A549 (cell line): ENCODE measurements at regions not wholly inside any gene's neighbourhood (a gene's known extent, or its start where the extent isn't known, plus 50 kb on each side); places are given as distances from the start of the nearest gene placed in this dataset.

Experiments
- ATAC-seq, 2 experiments: fragments of 200-7000 bp in 1 of 2; fragments of >200 bp in 1 of 2; cut with Nextera tagmentation in 1 of 2; cut with Tn5 transposase in 1 of 2; 3 replicates each; pipeline versions ENCODE4 v1.8.0 to v1.9.1; 2018 to 2020; ENCODE audit warnings: mild to moderate bottlenecking in 1 of 2, moderate library complexity in 1 of 2
- CTCF ChIA-PET: fragments of 300-600 bp; sonication (Branson Sonifier 250); formaldehyde crosslinking; extraction: SDS; loops from one replicate; lab custom pipeline; 2021; ENCODE audit warnings: antibody characterized with exemption, inconsistent platforms; lab: Yijun Ruan, JAX
- POLR2A ChIA-PET: fragments of 350-600 bp; formaldehyde crosslinking; extraction: SDS; loops from one replicate; lab custom pipeline; 2021; ENCODE audit warnings: antibody characterized with exemption, inconsistent platforms; lab: Yijun Ruan, JAX
- DNase-seq, 2 experiments: peaks; one replicate each; pipeline versions ENCODE4 v3.0.0 to v3.0.0-alpha.2; 2011 to 2016; ENCODE audit warnings: low read depth in 1 of 2, low spot score in 1 of 2
- FAIRE-seq: peaks from 2 replicates; lab custom pipeline; 2011; peaks lifted over from hg19 to GRCh38; lab: Jason Lieb, UNC
- H3K27ac ChIP-seq, 2 experiments: fragments of >200 bp; sonication (Bioruptor Twin); formaldehyde crosslinking; 3 replicates each; pipeline ENCODE4 v1.5.1; 2016 to 2017
- H3K4me1 ChIP-seq: fragments of >200 bp; sonication (Bioruptor Twin); formaldehyde crosslinking; 3 replicates; pipeline ENCODE4 v1.6.1; 2016
- H3K4me2 ChIP-seq: fragments of >200 bp; sonication (Bioruptor Twin); formaldehyde crosslinking; 3 replicates; pipeline ENCODE4 v1.6.1; 2016
- H3K4me3 ChIP-seq: fragments of >200 bp; sonication (Bioruptor Twin); formaldehyde crosslinking; 3 replicates; pipeline ENCODE4 v1.5.1; 2016
- H3K9me3 ChIP-seq: fragments of >200 bp; sonication (Bioruptor Twin); formaldehyde crosslinking; 3 replicates; pipeline ENCODE4 v1.6.1; 2016
- CHD2 ChIP-seq: fragments of 150-350 bp; IDR thresholded peaks from 2 replicates; pipeline ENCODE4 v1.6.1; 2014; ENCODE audit warnings: low read length; ENCODE audit not compliant: partially characterized antibody
- EP300 ChIP-seq, 2 experiments: fragments of >200 bp; sonication (Bioruptor Twin); formaldehyde crosslinking; IDR thresholded peaks; 2 replicates in 1 of 2; 3 replicates in 1 of 2; pipeline ENCODE4 v1.6.1; 2016 to 2017
- GATA3 ChIP-seq: IDR thresholded peaks from 2 replicates; pipeline ENCODE4 v1.6.1; 2012; ENCODE audit warnings: borderline replicate concordance
- HOXB5 ChIP-seq: fragments of 250-450 bp; sonication (Bioruptor Pico); IDR thresholded peaks from 2 replicates; pipeline ENCODE4 v1.5.0; 2020; ENCODE audit warnings: mild to moderate bottlenecking, moderate library complexity
- KDM5A ChIP-seq: fragments of 200-600 bp; sonication (generic); IDR thresholded peaks from 2 replicates; pipeline ENCODE4 v1.6.1; 2016; ENCODE audit warnings: antibody characterized with exemption, mild to moderate bottlenecking
- MYC ChIP-seq: IDR thresholded peaks from 2 replicates; pipeline ENCODE4 v1.6.1; 2012; ENCODE audit warnings: mild to moderate bottlenecking, inconsistent platforms, low read length, improper control_type of control experiment, borderline replicate concordance
- NFE2L2 ChIP-seq: fragments of 150-350 bp; conservative IDR thresholded peaks from 2 replicates; pipeline ENCODE4 v1.6.1; 2014; ENCODE audit warnings: low read length
- PHF8 ChIP-seq: fragments of 200-600 bp; sonication (generic); IDR thresholded peaks from 2 replicates; pipeline ENCODE4 v1.6.1; 2016; ENCODE audit warnings: low read depth, mild to moderate bottlenecking, antibody characterized with exemption, moderate library complexity, borderline replicate concordance
- POLR2AphosphoS2 ChIP-seq: conservative IDR thresholded peaks from 2 replicates; pipeline ENCODE4 v1.6.1; 2012; ENCODE audit warnings: low read length, improper control_type of control experiment, inconsistent platforms
- SREBF2 ChIP-seq: fragments of 450-650 bp; IDR thresholded peaks from 2 replicates; pipeline ENCODE4 v1.6.1; 2014; ENCODE audit warnings: mild to moderate bottlenecking, moderate library complexity
- TFCP2L1 ChIP-seq: fragments of 250-450 bp; sonication (Bioruptor Pico); IDR thresholded peaks from 2 replicates; pipeline ENCODE4 v1.5.0; 2021; ENCODE audit warnings: mild to moderate bottlenecking
- ZNF302 ChIP-seq: fragments of 250-450 bp; sonication (Bioruptor Pico); IDR thresholded peaks from 2 replicates; pipeline ENCODE4 v1.9.0; 2021; ENCODE audit warnings: inconsistent platforms, mild to moderate bottlenecking, moderate library complexity
- WGBS: methylation state at CpG from one replicate; pipeline ENCODE4 v1.1.6; 2017; ENCODE audit errors: missing lambda C conversion rate; 5-methylcytosine and 5-hydroxymethylcytosine counted together
- TF ChIP-seq, protein P1 (sequence below): fragments of 150-350 bp; IDR thresholded peaks from 2 replicates; pipeline ENCODE4 v1.6.1; 2014; ENCODE audit warnings: low read depth, mild to moderate bottlenecking, low read length
- TF ChIP-seq, protein P2 (sequence below): fragments of 250-450 bp; sonication (Bioruptor Pico); IDR thresholded peaks from 2 replicates; pipeline ENCODE4 v1.5.0; 2020; ENCODE audit warnings: low read depth, mild to moderate bottlenecking, moderate library complexity
- TF ChIP-seq, protein P3 (sequence below): fragments of 450-650 bp; IDR thresholded peaks from 2 replicates; pipeline ENCODE4 v1.6.1; 2014; ENCODE audit warnings: antibody characterized with exemption
- TF ChIP-seq, protein P4 (sequence below): IDR thresholded peaks from 2 replicates; pipeline ENCODE4 v1.6.1; 2012; ENCODE audit warnings: low read depth, borderline replicate concordance
- TF ChIP-seq, protein P5 (sequence below): IDR thresholded peaks from 2 replicates; pipeline ENCODE4 v1.6.1; 2012

DNA sequence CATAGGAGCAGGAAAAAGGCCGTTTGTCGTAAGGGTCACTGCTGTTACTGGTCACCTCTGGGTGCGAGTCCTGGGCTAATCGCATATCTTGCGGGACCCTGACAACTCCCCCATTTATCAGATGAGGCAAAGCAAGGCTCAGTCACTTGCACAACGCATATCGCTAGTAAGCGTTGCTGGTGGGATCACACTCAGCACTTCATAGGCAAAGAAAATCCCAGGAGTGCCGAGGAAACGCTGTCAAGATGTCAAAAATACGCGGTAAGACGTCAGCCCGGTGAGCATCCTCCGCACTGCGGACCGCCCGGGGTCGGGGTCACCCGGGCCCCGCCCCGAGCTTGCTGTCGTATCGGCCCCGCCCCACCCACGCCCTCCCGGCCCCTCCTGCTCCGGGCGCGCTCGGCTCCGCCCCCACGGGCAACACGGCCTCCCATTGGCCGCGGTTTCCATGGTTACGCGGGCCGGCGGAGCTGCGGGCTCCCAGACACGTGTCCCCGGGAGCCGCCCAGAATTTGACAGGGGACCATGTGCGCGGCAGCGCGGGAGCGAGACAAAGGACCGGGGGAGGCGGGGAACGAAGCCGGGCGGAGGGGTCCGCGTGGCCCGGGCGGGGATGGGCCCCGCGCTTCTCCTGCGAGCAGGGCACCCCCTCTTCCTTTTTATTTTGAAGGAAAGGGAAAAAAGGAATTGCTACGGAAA is 80.2 kb upstream of the IER5L start:
- H3K9me3 ChIP-seq, result no peaks in the 10 kb centered on the region
- FAIRE-seq (no peak), DNase-seq (peak; percentile 92 to 98)
- H3K27ac ChIP-seq, result peak overlapping the region; percentile 11 to 67; a peak in 5 of 6 replicates
- peaks cover 17% of the 10 kb centered on the region for H3K4me1 ChIP-seq
- TF ChIP-seq TFCP2L1 (CRISPR knock-in tag) (0 out of 2 replicates have a peak, but pooled peaks have one; percentile 53), MYC (peak; percentile 93), PHF8 (no peak), ZNF302 (no peak), HOXB5 (CRISPR knock-in tag) (0 out of 2 replicates have a peak, but pooled peaks have one; percentile 27)
- TF ChIP-seq, protein P1, sequence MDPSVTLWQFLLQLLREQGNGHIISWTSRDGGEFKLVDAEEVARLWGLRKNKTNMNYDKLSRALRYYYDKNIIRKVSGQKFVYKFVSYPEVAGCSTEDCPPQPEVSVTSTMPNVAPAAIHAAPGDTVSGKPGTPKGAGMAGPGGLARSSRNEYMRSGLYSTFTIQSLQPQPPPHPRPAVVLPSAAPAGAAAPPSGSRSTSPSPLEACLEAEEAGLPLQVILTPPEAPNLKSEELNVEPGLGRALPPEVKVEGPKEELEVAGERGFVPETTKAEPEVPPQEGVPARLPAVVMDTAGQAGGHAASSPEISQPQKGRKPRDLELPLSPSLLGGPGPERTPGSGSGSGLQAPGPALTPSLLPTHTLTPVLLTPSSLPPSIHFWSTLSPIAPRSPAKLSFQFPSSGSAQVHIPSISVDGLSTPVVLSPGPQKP, result no peak
- TF ChIP-seq, protein P2, sequence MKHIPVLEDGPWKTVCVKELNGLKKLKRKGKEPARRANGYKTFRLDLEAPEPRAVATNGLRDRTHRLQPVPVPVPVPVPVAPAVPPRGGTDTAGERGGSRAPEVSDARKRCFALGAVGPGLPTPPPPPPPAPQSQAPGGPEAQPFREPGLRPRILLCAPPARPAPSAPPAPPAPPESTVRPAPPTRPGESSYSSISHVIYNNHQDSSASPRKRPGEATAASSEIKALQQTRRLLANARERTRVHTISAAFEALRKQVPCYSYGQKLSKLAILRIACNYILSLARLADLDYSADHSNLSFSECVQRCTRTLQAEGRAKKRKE, result peak; percentile 70; the same call in 1 of the 2 replicates
- TF ChIP-seq, protein P3, sequence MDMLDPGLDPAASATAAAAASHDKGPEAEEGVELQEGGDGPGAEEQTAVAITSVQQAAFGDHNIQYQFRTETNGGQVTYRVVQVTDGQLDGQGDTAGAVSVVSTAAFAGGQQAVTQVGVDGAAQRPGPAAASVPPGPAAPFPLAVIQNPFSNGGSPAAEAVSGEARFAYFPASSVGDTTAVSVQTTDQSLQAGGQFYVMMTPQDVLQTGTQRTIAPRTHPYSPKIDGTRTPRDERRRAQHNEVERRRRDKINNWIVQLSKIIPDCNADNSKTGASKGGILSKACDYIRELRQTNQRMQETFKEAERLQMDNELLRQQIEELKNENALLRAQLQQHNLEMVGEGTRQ, result peak; percentile 76
- TF ChIP-seq, protein P4, sequence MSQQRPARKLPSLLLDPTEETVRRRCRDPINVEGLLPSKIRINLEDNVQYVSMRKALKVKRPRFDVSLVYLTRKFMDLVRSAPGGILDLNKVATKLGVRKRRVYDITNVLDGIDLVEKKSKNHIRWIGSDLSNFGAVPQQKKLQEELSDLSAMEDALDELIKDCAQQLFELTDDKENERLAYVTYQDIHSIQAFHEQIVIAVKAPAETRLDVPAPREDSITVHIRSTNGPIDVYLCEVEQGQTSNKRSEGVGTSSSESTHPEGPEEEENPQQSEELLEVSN, result peak; percentile 99
- TF ChIP-seq, protein P5, sequence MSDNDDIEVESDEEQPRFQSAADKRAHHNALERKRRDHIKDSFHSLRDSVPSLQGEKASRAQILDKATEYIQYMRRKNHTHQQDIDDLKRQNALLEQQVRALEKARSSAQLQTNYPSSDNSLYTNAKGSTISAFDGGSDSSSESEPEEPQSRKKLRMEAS, result peak; percentile 100
- TF ChIP-seq, all 56 proteins: peak for 7
- ChIA-PET CTCF (interaction anchor here (0.6 to 1.3 kb wide), 3 partner anchors 84 to 314 kb away, joined by 3 to 5 read pairs (median 3); no protein-coding TSS in a partner anchor), POLR2A (interaction anchor here (1.1 to 1.6 kb wide), 2 partner anchors 80 to 84 kb away, joined by 4 to 9 read pairs; partner anchors contain the start of gene IER5L)
- peak overlapping the region; percentile 44 for H3K4me3 ChIP-seq
- peak; percentile 92 to 95 for ATAC-seq
- H3K4me2 ChIP-seq, result peak overlapping the region; percentile 90
- 29% methylated on average over 29 of the region's 62 CpGs for WGBS

DNA sequence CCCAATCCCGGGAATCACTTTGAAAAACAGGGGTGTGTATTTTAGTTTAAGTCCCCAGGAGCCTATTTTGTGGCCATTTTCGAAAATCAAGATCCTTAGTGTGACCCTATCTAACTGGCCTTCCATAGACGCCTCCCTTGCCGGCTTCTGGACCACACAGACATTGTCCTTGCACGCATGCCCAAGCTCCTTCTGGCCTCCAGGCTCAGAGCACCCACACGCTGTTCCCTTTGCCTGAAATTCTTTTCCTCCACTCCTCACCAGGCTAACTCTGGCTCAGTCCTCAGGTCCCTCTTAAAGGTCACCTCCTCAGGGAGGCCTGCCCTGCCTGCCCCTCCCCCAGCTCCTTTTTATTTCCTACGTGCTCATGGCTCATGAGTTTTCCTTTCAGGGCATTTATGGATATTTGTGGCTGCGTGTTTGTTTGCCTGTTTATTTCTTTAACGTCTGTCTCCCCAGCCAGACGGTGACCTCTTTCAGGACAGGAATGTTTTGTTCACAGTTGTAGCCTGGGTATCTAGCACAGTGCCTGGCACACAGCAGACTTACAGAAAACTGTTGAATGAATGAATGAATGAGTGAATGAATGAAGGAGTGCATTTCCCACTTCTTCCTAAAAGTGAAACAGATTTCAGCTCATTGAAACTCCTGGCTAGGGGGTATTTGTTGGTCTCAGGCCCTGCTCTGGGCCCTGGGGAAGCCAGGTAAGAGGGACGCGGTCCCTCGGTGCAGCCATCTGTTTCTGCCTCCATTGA is 79.1 kb upstream of the IER5L start:
- H3K4me2 ChIP-seq, result no peak overlapping the region
- 0 out of 6 replicates have a peak overlapping the region, but pooled peaks of 1 of the 2 experiments have one; percentile 31 for H3K27ac ChIP-seq
- ChIA-PET POLR2A (no interaction called here), CTCF (interaction anchor here (1.3 kb wide), 2 partner anchors 38 to 83 kb away, joined by 3 to 5 read pairs; no protein-coding TSS in a partner anchor)
- peaks cover 17% of the 10 kb centered on the region for H3K4me1 ChIP-seq
- no peak overlapping the region for H3K4me3 ChIP-seq
- DNase-seq, result no peak
- 81% methylated on average over 13 of the region's 13 CpGs for WGBS
- H3K9me3 ChIP-seq, result no peaks in the 10 kb centered on the region
- no peak for ATAC-seq
- TF ChIP-seq NFE2L2, result no peak
- no peak for FAIRE-seq

DNA sequence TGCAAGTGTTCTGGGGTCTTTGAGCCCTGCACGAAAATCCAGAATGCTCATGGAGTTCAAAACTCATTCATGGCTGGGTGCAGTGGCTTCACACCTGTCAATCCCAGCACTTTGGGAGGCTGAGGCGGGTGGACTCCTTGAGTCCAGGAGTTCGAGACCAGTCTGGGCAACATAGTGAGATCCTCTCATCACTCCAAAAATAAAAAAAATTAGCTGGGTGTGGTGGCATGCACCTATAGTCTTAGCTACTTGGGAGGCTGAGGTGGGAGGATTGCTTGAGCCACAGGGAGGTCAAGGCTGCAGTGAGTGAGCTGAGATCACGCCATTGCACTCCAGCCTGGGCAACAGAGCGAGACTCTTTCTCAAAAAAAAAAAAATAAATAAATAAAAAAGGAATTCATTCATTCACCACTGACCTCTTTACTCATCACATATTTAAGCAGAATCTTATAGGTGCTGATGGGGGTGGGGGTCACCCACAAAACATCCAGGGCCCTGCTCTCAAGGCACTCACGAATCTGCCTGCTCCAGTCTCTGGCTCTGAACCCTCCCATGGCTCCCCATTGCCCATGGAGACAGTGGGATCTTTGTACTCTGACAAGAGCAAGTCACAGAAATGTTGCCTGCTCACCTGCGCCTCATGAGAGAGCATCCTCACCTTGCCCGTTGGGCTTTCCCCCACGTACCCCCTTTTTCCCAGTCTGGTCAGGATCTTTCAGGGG is 76.7 kb upstream of the IER5L start:
- Histone ChIP-seq H3K4me1 (peaks cover 17% of the 10 kb centered on the region), H3K27ac (0 out of 6 replicates have a peak overlapping the region, but pooled peaks of 1 of the 2 experiments have one; percentile 28), H3K4me2 (no peak overlapping the region), H3K9me3 (peaks cover 4% of the 10 kb centered on the region; the same call in 1 of the 3 replicates), H3K4me3 (no peak overlapping the region)
- no peak for TF ChIP-seq SREBF2
- no peak for TF ChIP-seq MYC
- no peak for TF ChIP-seq KDM5A
- no peak for TF ChIP-seq GATA3
- TF ChIP-seq, protein P1, result no peak
- no peak for TF ChIP-seq ZNF302
- TF ChIP-seq POLR2AphosphoS2, result no peak
- no peak for TF ChIP-seq EP300 (IDR thresholded peaks at IDR 0.05)
- TF ChIP-seq CHD2, result no peak
- no peak for FAIRE-seq
- POLR2A ChIA-PET, result no interaction called here
- ATAC-seq, result no peak
- WGBS, result 67% methylated on average over 9 of the region's 9 CpGs
- no peak for DNase-seq
- CTCF ChIA-PET, result interaction anchor here (1.4 kb wide), 1 partner anchor 14 kb away, joined by 3 read pairs; no protein-coding TSS in a partner anchor
